Hepatocyte (in vitro differentiated cells): ENCODE measurements at regions not wholly inside any gene's neighbourhood (a gene's known extent, or its start where the extent isn't known, plus 50 kb on each side); places are given as distances from the start of the nearest gene placed in this dataset.

Source experiments
- DNase-seq: peaks from one replicate; pipeline ENCODE4 v3.0.0-alpha.2; 2016; ENCODE audit warnings: low spot score
- H2AFZ ChIP-seq: fragments of 200-600 bp; sonication (generic); 2 replicates; pipeline ENCODE4 v1.6.0; 2016; ENCODE audit warnings: antibody characterized with exemption, mild to moderate bottlenecking
- H3K27ac ChIP-seq: fragments of 200-600 bp; sonication (generic); 2 replicates; pipeline ENCODE4 v1.5.1; 2016; ENCODE audit warnings: mild to moderate bottlenecking
- H3K27me3 ChIP-seq: fragments of 200-600 bp; sonication (generic); 2 replicates; pipeline ENCODE4 v1.6.1; 2016
- H3K36me3 ChIP-seq: fragments of 200-600 bp; sonication (generic); replicated peaks from 2 replicates; pipeline ENCODE4 v1.5.1; 2016; ENCODE audit warnings: low read depth; ENCODE audit not compliant: insufficient read depth
- H3K4me1 ChIP-seq: fragments of 200-600 bp; sonication (generic); 2 replicates; pipeline ENCODE4 v1.5.1; 2016; ENCODE audit warnings: mild to moderate bottlenecking, moderate library complexity; ENCODE audit not compliant: insufficient read depth
- H3K4me2 ChIP-seq: fragments of 200-600 bp; sonication (generic); 2 replicates; pipeline ENCODE4 v1.6.0; 2016
- H3K4me3 ChIP-seq: fragments of 200-600 bp; sonication (generic); 2 replicates; pipeline ENCODE4 v1.5.1; 2016; ENCODE audit warnings: mild to moderate bottlenecking
- H3K79me2 ChIP-seq: fragments of 200-600 bp; sonication (generic); 2 replicates; pipeline ENCODE4 v1.6.0; 2017; ENCODE audit warnings: mild to moderate bottlenecking
- H3K9me2 ChIP-seq: fragments of 200-600 bp; sonication (generic); replicated peaks from 2 replicates; pipeline ENCODE4 v1.6.0; 2017; ENCODE audit warnings: mild to moderate bottlenecking; ENCODE audit not compliant: insufficient read depth
- H3K9me3 ChIP-seq: fragments of 200-600 bp; sonication (generic); 2 replicates; pipeline ENCODE4 v1.5.1; 2016; ENCODE audit warnings: low read depth, mild to moderate bottlenecking
- H4K20me1 ChIP-seq: fragments of 200-600 bp; sonication (generic); 2 replicates; pipeline ENCODE4 v1.6.0; 2016; ENCODE audit warnings: mild to moderate bottlenecking; ENCODE audit not compliant: insufficient read depth, poor library complexity, severe bottlenecking
- CTCF ChIP-seq: fragments of 200-600 bp; sonication (generic); IDR thresholded peaks from 2 replicates; pipeline ENCODE4 v1.5.1; 2016; ENCODE audit warnings: antibody characterized with exemption, mild to moderate bottlenecking; ENCODE audit not compliant: poor library complexity
- EZH2 ChIP-seq: fragments of 200-600 bp; sonication (generic); IDR thresholded peaks from 2 replicates; pipeline ENCODE4 v1.6.1; 2016; ENCODE audit warnings: antibody characterized with exemption, mild to moderate bottlenecking, borderline replicate concordance
- EZH2phosphoT487 ChIP-seq: fragments of 200-600 bp; sonication (generic); IDR thresholded peaks from one replicate; pipeline ENCODE4 v1.6.1; 2018; ENCODE audit warnings: antibody characterized with exemption, mild to moderate bottlenecking, low read depth, moderate library complexity; ENCODE audit not compliant: unreplicated experiment, severe bottlenecking
- WGBS: methylation state at CpG from one replicate; pipeline ENCODE4 v1.1.6; 2016; ENCODE audit warnings: low lambda C conversion rate; ENCODE audit errors: missing lambda C conversion rate; 5-methylcytosine and 5-hydroxymethylcytosine counted together

GRCh38 chr1:157460381-157460780 is 91.9 kb downstream of the FCRL5 start:
- 84% methylated on average over 1 of the region's 1 CpG for WGBS
- DNase-seq, result no peak

GRCh38 chr1:157457279-157457678 is 95.0 kb downstream of the FCRL5 start:
- no peak overlapping the region for H3K4me3 ChIP-seq
- TF ChIP-seq CTCF (no peak), EZH2 (no peak), EZH2phosphoT487 (no peak)
- H4K20me1 ChIP-seq, result no peaks in the 10 kb centered on the region
- no peak overlapping the region for H3K4me2 ChIP-seq
- no peaks in the 10 kb centered on the region for H3K36me3 ChIP-seq
- no peaks in the 10 kb centered on the region for H3K4me1 ChIP-seq
- H2AFZ ChIP-seq, result no peak overlapping the region
- H3K27me3 ChIP-seq, result no peaks in the 10 kb centered on the region
- WGBS, result 82% methylated on average over 3 of the region's 3 CpGs
- H3K9me2 ChIP-seq, result no peaks in the 10 kb centered on the region
- no peaks in the 10 kb centered on the region for H3K79me2 ChIP-seq
- no peak overlapping the region for H3K27ac ChIP-seq
- H3K9me3 ChIP-seq, result no peaks in the 10 kb centered on the region
- DNase-seq, result no peak

More at GRCh38 chr1:157460381-157460780, 91.9 kb downstream of the FCRL5 start:
- no peaks in the 10 kb centered on the region for H3K36me3 ChIP-seq
- H3K27ac ChIP-seq, result no peak overlapping the region
- no peak overlapping the region for H3K4me3 ChIP-seq
- H4K20me1 ChIP-seq, result no peaks in the 10 kb centered on the region
- no peaks in the 10 kb centered on the region for H3K27me3 ChIP-seq
- no peak overlapping the region for H2AFZ ChIP-seq
- no peaks in the 10 kb centered on the region for H3K9me2 ChIP-seq
- no peaks in the 10 kb centered on the region for H3K9me3 ChIP-seq
- TF ChIP-seq CTCF, result no peak
- no peak for TF ChIP-seq EZH2
- TF ChIP-seq EZH2phosphoT487, result no peak
- no peaks in the 10 kb centered on the region for H3K79me2 ChIP-seq
- H3K4me2 ChIP-seq, result no peak overlapping the region
- H3K4me1 ChIP-seq, result no peaks in the 10 kb centered on the region

- TF ChIP-seq EZH2, result no peak
- no peak for TF ChIP-seq CTCF
- no peak for TF ChIP-seq EZH2phosphoT487
- Histone ChIP-seq H3K4me2 (no peak overlapping the region), H3K9me3 (no peaks in the 10 kb centered on the region), H2AFZ (no peak overlapping the region), H4K20me1 (no peaks in the 10 kb centered on the region), H3K36me3 (no peaks in the 10 kb centered on the region), H3K27me3 (no peaks in the 10 kb centered on the region), H3K27ac (no peak overlapping the region), H3K4me3 (no peak overlapping the region), H3K79me2 (no peaks in the 10 kb centered on the region), H3K9me2 (no peaks in the 10 kb centered on the region), H3K4me1 (no peaks in the 10 kb centered on the region)
- no peak for DNase-seq
- WGBS, result 50% methylated on average over 1 of the region's 1 CpG
Observed at GRCh38 chr1:157455318-157455717, 97.0 kb downstream of the FCRL5 start.

- TF ChIP-seq EZH2phosphoT487 (no peak), EZH2 (no peak), CTCF (no peak)
- H3K9me2 ChIP-seq, result no peaks in the 10 kb centered on the region
- H4K20me1 ChIP-seq, result no peaks in the 10 kb centered on the region
- H3K79me2 ChIP-seq, result no peaks in the 10 kb centered on the region
- no peaks in the 10 kb centered on the region for H3K27me3 ChIP-seq
- H2AFZ ChIP-seq, result no peak overlapping the region
- no peaks in the 10 kb centered on the region for H3K4me1 ChIP-seq
- H3K4me3 ChIP-seq, result no peak overlapping the region
- 75% methylated on average over 2 of the region's 2 CpGs for WGBS
- H3K36me3 ChIP-seq, result no peaks in the 10 kb centered on the region
- DNase-seq, result no peak
- H3K27ac ChIP-seq, result no peak overlapping the region
- H3K9me3 ChIP-seq, result no peaks in the 10 kb centered on the region
- no peak overlapping the region for H3K4me2 ChIP-seq
Observed at GRCh38 chr1:157450106-157450505, 102.2 kb downstream of the FCRL5 start.
